ENCODE measurements at regions not wholly inside any gene's neighbourhood (a gene's known extent, or its start where the extent isn't known, plus 50 kb on each side); places are given as distances from the start of the nearest gene placed in this dataset.

DNA sequence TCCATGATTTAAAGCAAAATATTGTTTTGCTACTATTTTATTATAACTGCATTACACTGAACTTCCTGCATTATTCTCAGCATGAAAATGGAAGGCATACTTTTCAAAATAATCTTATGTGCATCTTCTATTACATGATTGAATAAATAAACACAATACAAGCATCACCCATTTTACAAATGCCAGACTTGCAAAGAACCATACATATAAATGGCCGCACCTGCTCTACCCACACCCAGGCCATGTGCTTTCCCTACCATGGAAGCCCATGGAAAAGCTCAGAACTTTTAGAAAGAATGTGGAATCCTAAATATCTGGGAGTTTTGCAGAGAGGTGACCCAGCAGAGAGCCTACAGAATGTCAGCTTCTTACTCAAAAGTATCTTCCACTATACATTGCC lies 127.2 kb downstream of the SHOX2 start:
- DNase-seq, result no peak
- Histone ChIP-seq H2BK120ac (ENCODE audit: low read depth, low read length, poor library complexity, severe bottlenecking) (no peak overlapping the region), H3K79me2 (ENCODE audit: insufficient read depth, low read length) (no peaks in the 10 kb centered on the region), H2BK15ac (ENCODE audit: low read depth, low read length) (no peak overlapping the region), H2BK20ac (ENCODE audit: low read depth, low read length, poor library complexity, severe bottlenecking) (no peak overlapping the region), H3T11ph (ENCODE audit: low read length) (no peak overlapping the region), H2BK5ac (ENCODE audit: insufficient read length, low read length) (no peak overlapping the region), H4K5ac (ENCODE audit: insufficient read length, low read depth, low read length) (no peak overlapping the region), H3K27me3 (ENCODE audit: insufficient read depth, low read length) (no peaks in the 10 kb centered on the region), H3K79me1 (ENCODE audit: insufficient read depth, low read depth, low read length, poor library complexity, severe bottlenecking) (no peaks in the 10 kb centered on the region), H3K27ac (ENCODE audit: insufficient read length, low read depth, low read length) (no peak overlapping the region), H3K4me2 (ENCODE audit: insufficient read depth, insufficient read length, low read length) (no peak overlapping the region), H3K9me3 (ENCODE audit: control insufficient read depth, low read depth, low read length) (no peaks in the 10 kb centered on the region), H2BK12ac (ENCODE audit: insufficient read length, low read depth, low read length) (no peak overlapping the region), H3K18ac (ENCODE audit: insufficient read length, low read depth, low read length) (no peak overlapping the region), H3K4me1 (ENCODE audit: insufficient read depth, low read length) (no peaks in the 10 kb centered on the region), H3K56ac (ENCODE audit: insufficient read length, low read depth, low read length) (no peak overlapping the region), H3K23ac (ENCODE audit: insufficient read length, low read depth, low read length) (no peak overlapping the region), H3K4ac (ENCODE audit: low read depth, low read length) (no peak overlapping the region), H2AFZ (ENCODE audit: low read length) (no peak overlapping the region), H4K91ac (ENCODE audit: insufficient read length, low read depth, low read length) (no peak overlapping the region), H3K14ac (ENCODE audit: insufficient read depth, low read length) (no peak overlapping the region), H4K8ac (replicated peaks; ENCODE audit: insufficient read length, low read depth, low read length) (no peak overlapping the region), H3K23me2 (ENCODE audit: insufficient read length, low read depth, low read length, poor library complexity, severe bottlenecking) (no peaks in the 10 kb centered on the region), H3K9ac (ENCODE audit: extremely low read depth, insufficient read length, low read length) (no peak overlapping the region), H4K20me1 (ENCODE audit: control insufficient read depth, insufficient read depth, insufficient read length) (no peaks in the 10 kb centered on the region), H2AK5ac (ENCODE audit: insufficient read length, low read length) (no peak overlapping the region)
- Mint-ChIP-seq H3K36me3 (ENCODE audit: insufficient read depth in 1 of 3, low read depth in 3 of 3) (no peaks in the 10 kb centered on the region), H3K4me3 (no peak overlapping the region), H3K27ac (no peak overlapping the region), H3K9me3 (no peaks in the 10 kb centered on the region), H3K27me3 (ENCODE audit: low read depth) (no peaks in the 10 kb centered on the region), H3K4me1 (no peaks in the 10 kb centered on the region)
- TF ChIP-seq, protein P1, sequence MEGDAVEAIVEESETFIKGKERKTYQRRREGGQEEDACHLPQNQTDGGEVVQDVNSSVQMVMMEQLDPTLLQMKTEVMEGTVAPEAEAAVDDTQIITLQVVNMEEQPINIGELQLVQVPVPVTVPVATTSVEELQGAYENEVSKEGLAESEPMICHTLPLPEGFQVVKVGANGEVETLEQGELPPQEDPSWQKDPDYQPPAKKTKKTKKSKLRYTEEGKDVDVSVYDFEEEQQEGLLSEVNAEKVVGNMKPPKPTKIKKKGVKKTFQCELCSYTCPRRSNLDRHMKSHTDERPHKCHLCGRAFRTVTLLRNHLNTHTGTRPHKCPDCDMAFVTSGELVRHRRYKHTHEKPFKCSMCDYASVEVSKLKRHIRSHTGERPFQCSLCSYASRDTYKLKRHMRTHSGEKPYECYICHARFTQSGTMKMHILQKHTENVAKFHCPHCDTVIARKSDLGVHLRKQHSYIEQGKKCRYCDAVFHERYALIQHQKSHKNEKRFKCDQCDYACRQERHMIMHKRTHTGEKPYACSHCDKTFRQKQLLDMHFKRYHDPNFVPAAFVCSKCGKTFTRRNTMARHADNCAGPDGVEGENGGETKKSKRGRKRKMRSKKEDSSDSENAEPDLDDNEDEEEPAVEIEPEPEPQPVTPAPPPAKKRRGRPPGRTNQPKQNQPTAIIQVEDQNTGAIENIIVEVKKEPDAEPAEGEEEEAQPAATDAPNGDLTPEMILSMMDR (conservative IDR thresholded peaks at IDR 0.05), result no peak
- WGBS (ENCODE audit: extremely low coverage, insufficient read length, low lambda C conversion rate), result no CpG with 5 or more reads among the region's 1 CpG

All from H9 (cell line).